Mesothelial cell of epicardium (in vitro differentiated cells): ENCODE measurements at regions not wholly inside any gene's neighbourhood (a gene's known extent, or its start where the extent isn't known, plus 50 kb on each side); places are given as distances from the start of the nearest gene placed in this dataset.

Experiments
- DNase-seq, 2 experiments: peaks; one replicate each; pipeline ENCODE4 v3.0.0; 2021; ENCODE audit warnings: low spot score in 2 of 2; ENCODE audit not compliant: unreplicated experiment in 2 of 2
- H3K27ac Mint-ChIP-seq: 2 replicates; pipeline ENCODE4 v1.8.0; 2021; ENCODE audit warnings: mixed read lengths
- H3K27me3 Mint-ChIP-seq: 2 replicates; pipeline ENCODE4 v1.8.0; 2021; ENCODE audit warnings: low read depth, mixed read lengths
- H3K36me3 Mint-ChIP-seq: 2 replicates; pipeline ENCODE4 v1.8.0; 2021; ENCODE audit warnings: mixed read lengths
- H3K4me1 Mint-ChIP-seq: 2 replicates; pipeline ENCODE4 v1.8.0; 2021; ENCODE audit warnings: mixed read lengths
- H3K4me3 Mint-ChIP-seq: 2 replicates; pipeline ENCODE4 v1.8.0; 2021; ENCODE audit warnings: mild to moderate bottlenecking, moderate library complexity, mixed read lengths
- H3K9me3 Mint-ChIP-seq: 2 replicates; pipeline ENCODE4 v1.8.0; 2021; ENCODE audit warnings: mixed read lengths
- CTCF ChIP-seq: fragments of 200-600 bp; sonication (generic); IDR thresholded peaks from one replicate; pipeline ENCODE4 v1.5.0; 2021; ENCODE audit warnings: antibody characterized with exemption; ENCODE audit not compliant: unreplicated experiment

- Mint-ChIP-seq H3K4me1 (no peaks in the 10 kb centered on the region), H3K36me3 (no peaks in the 10 kb centered on the region), H3K4me3 (no peak overlapping the region), H3K27me3 (no peaks in the 10 kb centered on the region), H3K9me3 (no peaks in the 10 kb centered on the region), H3K27ac (no peak overlapping the region)
- TF ChIP-seq CTCF: no peak
- DNase-seq: no peak
Observed at GRCh38 chr4:159598602-159599001, 495.7 kb downstream of the RAPGEF2 start.

GRCh38 chr4:159600061-159600460 lies 497.2 kb downstream of the RAPGEF2 start:
- H3K4me1 Mint-ChIP-seq: no peaks in the 10 kb centered on the region
- DNase-seq: no peak
- no peaks in the 10 kb centered on the region for H3K36me3 Mint-ChIP-seq
- TF ChIP-seq CTCF: no peak
- no peaks in the 10 kb centered on the region for H3K27me3 Mint-ChIP-seq
- H3K27ac Mint-ChIP-seq: no peak overlapping the region
- H3K9me3 Mint-ChIP-seq: no peaks in the 10 kb centered on the region
- H3K4me3 Mint-ChIP-seq: no peak overlapping the region

GRCh38 chr4:159604781-159605180 lies 501.9 kb downstream of the RAPGEF2 start:
- Mint-ChIP-seq H3K27ac (no peak overlapping the region), H3K27me3 (no peaks in the 10 kb centered on the region), H3K36me3 (no peaks in the 10 kb centered on the region), H3K4me1 (no peaks in the 10 kb centered on the region), H3K4me3 (no peak overlapping the region), H3K9me3 (peaks cover 9% of the 10 kb centered on the region)
- TF ChIP-seq CTCF: no peak
- DNase-seq: no peak

- Mint-ChIP-seq H3K9me3 (peaks cover 15% of the 10 kb centered on the region), H3K27ac (no peak overlapping the region), H3K4me3 (no peak overlapping the region), H3K27me3 (no peaks in the 10 kb centered on the region), H3K4me1 (no peaks in the 10 kb centered on the region), H3K36me3 (no peaks in the 10 kb centered on the region)
- TF ChIP-seq CTCF: no peak
- no peak for DNase-seq
Observed at GRCh38 chr4:159606835-159607234, 504.0 kb downstream of the RAPGEF2 start.

- H3K27me3 Mint-ChIP-seq: no peaks in the 10 kb centered on the region
- H3K4me3 Mint-ChIP-seq: no peak overlapping the region
- no peak for DNase-seq
- H3K4me1 Mint-ChIP-seq: no peaks in the 10 kb centered on the region
- TF ChIP-seq CTCF: no peak
- no peaks in the 10 kb centered on the region for H3K36me3 Mint-ChIP-seq
- H3K27ac Mint-ChIP-seq: no peak overlapping the region
- H3K9me3 Mint-ChIP-seq: peaks cover 24% of the 10 kb centered on the region
Observed at GRCh38 chr4:159607809-159608208, 504.9 kb downstream of the RAPGEF2 start.

- Mint-ChIP-seq H3K9me3 (peaks cover 24% of the 10 kb centered on the region), H3K27me3 (no peaks in the 10 kb centered on the region), H3K27ac (no peak overlapping the region), H3K4me3 (no peak overlapping the region), H3K4me1 (no peaks in the 10 kb centered on the region), H3K36me3 (no peaks in the 10 kb centered on the region)
- TF ChIP-seq CTCF: no peak
- no peak for DNase-seq
Observed at GRCh38 chr4:159608436-159608835, 505.6 kb downstream of the RAPGEF2 start.
